ENCODE measurements at regions not wholly inside any gene's neighbourhood (a gene's known extent, or its start where the extent isn't known, plus 50 kb on each side); places are given as distances from the start of the nearest gene placed in this dataset.

DNA sequence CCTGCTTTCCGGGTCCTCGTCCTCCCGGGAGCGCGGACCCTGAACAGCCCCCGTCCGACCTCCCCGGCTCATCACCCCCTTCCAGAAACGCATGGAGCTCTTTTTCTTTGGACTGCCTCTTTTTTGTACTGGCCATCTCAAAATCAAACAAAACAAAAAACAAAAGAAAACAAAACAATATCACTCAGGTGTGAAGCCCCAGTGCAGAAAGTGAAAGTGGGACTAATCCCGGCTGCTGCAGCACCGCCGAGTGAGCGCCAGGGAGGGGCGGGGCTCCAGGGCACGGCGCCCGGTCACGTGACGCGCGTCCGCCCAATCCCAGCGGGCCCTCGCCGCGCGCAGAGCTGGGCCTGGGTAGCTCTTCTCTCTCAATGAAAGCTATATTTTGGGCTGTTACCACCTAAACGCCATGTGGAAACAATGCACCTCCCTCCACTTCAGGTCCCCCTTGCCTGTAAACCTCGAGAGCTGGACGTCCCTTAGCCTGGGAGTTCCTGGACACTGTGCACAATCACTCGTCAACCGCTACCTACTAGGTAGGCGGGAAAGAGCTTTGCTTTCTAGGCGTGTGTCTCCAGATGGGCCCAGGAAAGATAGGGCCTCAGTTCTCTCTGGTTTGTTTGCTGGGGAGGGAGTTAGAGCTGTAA, 93.7 kb upstream of the PRDM1 start (continued):
- TF ChIP-seq, protein P1, sequence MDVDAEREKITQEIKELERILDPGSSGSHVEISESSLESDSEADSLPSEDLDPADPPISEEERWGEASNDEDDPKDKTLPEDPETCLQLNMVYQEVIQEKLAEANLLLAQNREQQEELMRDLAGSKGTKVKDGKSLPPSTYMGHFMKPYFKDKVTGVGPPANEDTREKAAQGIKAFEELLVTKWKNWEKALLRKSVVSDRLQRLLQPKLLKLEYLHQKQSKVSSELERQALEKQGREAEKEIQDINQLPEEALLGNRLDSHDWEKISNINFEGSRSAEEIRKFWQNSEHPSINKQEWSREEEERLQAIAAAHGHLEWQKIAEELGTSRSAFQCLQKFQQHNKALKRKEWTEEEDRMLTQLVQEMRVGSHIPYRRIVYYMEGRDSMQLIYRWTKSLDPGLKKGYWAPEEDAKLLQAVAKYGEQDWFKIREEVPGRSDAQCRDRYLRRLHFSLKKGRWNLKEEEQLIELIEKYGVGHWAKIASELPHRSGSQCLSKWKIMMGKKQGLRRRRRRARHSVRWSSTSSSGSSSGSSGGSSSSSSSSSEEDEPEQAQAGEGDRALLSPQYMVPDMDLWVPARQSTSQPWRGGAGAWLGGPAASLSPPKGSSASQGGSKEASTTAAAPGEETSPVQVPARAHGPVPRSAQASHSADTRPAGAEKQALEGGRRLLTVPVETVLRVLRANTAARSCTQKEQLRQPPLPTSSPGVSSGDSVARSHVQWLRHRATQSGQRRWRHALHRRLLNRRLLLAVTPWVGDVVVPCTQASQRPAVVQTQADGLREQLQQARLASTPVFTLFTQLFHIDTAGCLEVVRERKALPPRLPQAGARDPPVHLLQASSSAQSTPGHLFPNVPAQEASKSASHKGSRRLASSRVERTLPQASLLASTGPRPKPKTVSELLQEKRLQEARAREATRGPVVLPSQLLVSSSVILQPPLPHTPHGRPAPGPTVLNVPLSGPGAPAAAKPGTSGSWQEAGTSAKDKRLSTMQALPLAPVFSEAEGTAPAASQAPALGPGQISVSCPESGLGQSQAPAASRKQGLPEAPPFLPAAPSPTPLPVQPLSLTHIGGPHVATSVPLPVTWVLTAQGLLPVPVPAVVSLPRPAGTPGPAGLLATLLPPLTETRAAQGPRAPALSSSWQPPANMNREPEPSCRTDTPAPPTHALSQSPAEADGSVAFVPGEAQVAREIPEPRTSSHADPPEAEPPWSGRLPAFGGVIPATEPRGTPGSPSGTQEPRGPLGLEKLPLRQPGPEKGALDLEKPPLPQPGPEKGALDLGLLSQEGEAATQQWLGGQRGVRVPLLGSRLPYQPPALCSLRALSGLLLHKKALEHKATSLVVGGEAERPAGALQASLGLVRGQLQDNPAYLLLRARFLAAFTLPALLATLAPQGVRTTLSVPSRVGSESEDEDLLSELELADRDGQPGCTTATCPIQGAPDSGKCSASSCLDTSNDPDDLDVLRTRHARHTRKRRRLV (CRISPR knock-in tag; IDR thresholded peaks at IDR 0.05), result no peak
- no peak for TF ChIP-seq ZNF101 (CRISPR knock-in tag; IDR thresholded peaks at IDR 0.05; ENCODE audit: borderline replicate concordance, low read depth)
- no peak for TF ChIP-seq THYN1 (CRISPR knock-in tag; IDR thresholded peaks at IDR 0.05; ENCODE audit: borderline replicate concordance, low read depth)
- TF ChIP-seq AGO1 (IDR thresholded peaks at IDR 0.05; ENCODE audit: low read depth, low read length, poor library complexity, severe bottlenecking), result no peak
- TF ChIP-seq NFYC (CRISPR knock-in tag; IDR thresholded peaks at IDR 0.05), result peak; percentile 75
- no peak for TF ChIP-seq TCF12 (IDR thresholded peaks at IDR 0.05)
- no peak for TF ChIP-seq TCF12 (CRISPR knock-in tag; IDR thresholded peaks at IDR 0.05)
- TF ChIP-seq, protein P2, sequence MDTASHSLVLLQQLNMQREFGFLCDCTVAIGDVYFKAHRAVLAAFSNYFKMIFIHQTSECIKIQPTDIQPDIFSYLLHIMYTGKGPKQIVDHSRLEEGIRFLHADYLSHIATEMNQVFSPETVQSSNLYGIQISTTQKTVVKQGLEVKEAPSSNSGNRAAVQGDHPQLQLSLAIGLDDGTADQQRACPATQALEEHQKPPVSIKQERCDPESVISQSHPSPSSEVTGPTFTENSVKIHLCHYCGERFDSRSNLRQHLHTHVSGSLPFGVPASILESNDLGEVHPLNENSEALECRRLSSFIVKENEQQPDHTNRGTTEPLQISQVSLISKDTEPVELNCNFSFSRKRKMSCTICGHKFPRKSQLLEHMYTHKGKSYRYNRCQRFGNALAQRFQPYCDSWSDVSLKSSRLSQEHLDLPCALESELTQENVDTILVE (CRISPR knock-in tag; IDR thresholded peaks at IDR 0.05), result no peak
- no peak for TF ChIP-seq NR2F1 (CRISPR knock-in tag; IDR thresholded peaks at IDR 0.05)
- TF ChIP-seq POLR2G (IDR thresholded peaks at IDR 0.05; ENCODE audit: low read depth, low read length), result no peak
- TF ChIP-seq HDAC6 (IDR thresholded peaks at IDR 0.05; ENCODE audit: low read depth, low read length), result no peak
- no peak for TF ChIP-seq ZNF564 (CRISPR knock-in tag; IDR thresholded peaks at IDR 0.05)
- TF ChIP-seq RFX3 (CRISPR knock-in tag; IDR thresholded peaks at IDR 0.05), result no peak
- no peak for TF ChIP-seq ZSCAN29 (CRISPR knock-in tag; conservative IDR thresholded peaks at IDR 0.05)
- TF ChIP-seq, protein P3, sequence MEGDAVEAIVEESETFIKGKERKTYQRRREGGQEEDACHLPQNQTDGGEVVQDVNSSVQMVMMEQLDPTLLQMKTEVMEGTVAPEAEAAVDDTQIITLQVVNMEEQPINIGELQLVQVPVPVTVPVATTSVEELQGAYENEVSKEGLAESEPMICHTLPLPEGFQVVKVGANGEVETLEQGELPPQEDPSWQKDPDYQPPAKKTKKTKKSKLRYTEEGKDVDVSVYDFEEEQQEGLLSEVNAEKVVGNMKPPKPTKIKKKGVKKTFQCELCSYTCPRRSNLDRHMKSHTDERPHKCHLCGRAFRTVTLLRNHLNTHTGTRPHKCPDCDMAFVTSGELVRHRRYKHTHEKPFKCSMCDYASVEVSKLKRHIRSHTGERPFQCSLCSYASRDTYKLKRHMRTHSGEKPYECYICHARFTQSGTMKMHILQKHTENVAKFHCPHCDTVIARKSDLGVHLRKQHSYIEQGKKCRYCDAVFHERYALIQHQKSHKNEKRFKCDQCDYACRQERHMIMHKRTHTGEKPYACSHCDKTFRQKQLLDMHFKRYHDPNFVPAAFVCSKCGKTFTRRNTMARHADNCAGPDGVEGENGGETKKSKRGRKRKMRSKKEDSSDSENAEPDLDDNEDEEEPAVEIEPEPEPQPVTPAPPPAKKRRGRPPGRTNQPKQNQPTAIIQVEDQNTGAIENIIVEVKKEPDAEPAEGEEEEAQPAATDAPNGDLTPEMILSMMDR (CRISPR knock-in tag; IDR thresholded peaks at IDR 0.05), result no peak
- no peak for TF ChIP-seq SRSF9 (IDR thresholded peaks at IDR 0.05; ENCODE audit: borderline replicate concordance, insufficient read depth, low read depth, low read length, poor library complexity, severe bottlenecking)
- TF ChIP-seq ZBTB38 (CRISPR knock-in tag; IDR thresholded peaks at IDR 0.05), result peak; percentile 40; the same call in 1 of the 2 replicates
- TF ChIP-seq, protein P4, sequence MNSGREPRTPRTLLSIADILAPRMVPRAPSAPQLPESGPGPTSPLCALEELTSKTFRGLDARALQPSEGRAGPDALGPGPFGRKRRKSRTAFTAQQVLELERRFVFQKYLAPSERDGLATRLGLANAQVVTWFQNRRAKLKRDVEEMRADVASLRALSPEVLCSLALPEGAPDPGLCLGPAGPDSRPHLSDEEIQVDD (CRISPR knock-in tag; IDR thresholded peaks at IDR 0.05; ENCODE audit: borderline replicate concordance), result no peak
- TF ChIP-seq ZNF251 (CRISPR knock-in tag; IDR thresholded peaks at IDR 0.05), result no peak
